SH-SY5Y (cell line): ENCODE measurements at regions not wholly inside any gene's neighbourhood (a gene's known extent, or its start where the extent isn't known, plus 50 kb on each side); places are given as distances from the start of the nearest gene placed in this dataset.

Experiments
- GATA2 ChIP-seq: IDR thresholded peaks from 2 replicates; pipeline ENCODE4 v1.6.1; 2011; ENCODE audit warnings: mild to moderate bottlenecking, low read depth, low read length
- GATA3 ChIP-seq: IDR thresholded peaks from 2 replicates; pipeline ENCODE4 v1.6.1; 2011; ENCODE audit warnings: low read depth, mild to moderate bottlenecking, low read length, moderate library complexity

GRCh38 chr12:19015285-19015684 is 114.2 kb upstream of the PLEKHA5 start:
- TF ChIP-seq GATA3 (no peak), GATA2 (no peak)
